SK-N-MC (cell line): ENCODE measurements at regions not wholly inside any gene's neighbourhood (a gene's known extent, or its start where the extent isn't known, plus 50 kb on each side); places are given as distances from the start of the nearest gene placed in this dataset.

Experiments
- EZH2 ChIP-seq: fragments of 200-600 bp; sonication (generic); IDR thresholded peaks from one replicate; pipeline ENCODE4 v1.6.1; 2017; ENCODE audit warnings: antibody characterized with exemption
- FOXP2 ChIP-seq: optimal IDR thresholded peaks from 2 replicates; pipeline ENCODE3; 2011; ENCODE audit warnings: mild to moderate bottlenecking, moderate library complexity; ENCODE audit not compliant: insufficient read depth; ENCODE audit errors: extremely low read length, control extremely low read depth
- POLR2AphosphoS5 ChIP-seq: IDR thresholded peaks from 2 replicates; pipeline ENCODE4 v1.6.1; 2012; ENCODE audit warnings: mild to moderate bottlenecking, low read depth, low read length, borderline replicate concordance

DNA sequence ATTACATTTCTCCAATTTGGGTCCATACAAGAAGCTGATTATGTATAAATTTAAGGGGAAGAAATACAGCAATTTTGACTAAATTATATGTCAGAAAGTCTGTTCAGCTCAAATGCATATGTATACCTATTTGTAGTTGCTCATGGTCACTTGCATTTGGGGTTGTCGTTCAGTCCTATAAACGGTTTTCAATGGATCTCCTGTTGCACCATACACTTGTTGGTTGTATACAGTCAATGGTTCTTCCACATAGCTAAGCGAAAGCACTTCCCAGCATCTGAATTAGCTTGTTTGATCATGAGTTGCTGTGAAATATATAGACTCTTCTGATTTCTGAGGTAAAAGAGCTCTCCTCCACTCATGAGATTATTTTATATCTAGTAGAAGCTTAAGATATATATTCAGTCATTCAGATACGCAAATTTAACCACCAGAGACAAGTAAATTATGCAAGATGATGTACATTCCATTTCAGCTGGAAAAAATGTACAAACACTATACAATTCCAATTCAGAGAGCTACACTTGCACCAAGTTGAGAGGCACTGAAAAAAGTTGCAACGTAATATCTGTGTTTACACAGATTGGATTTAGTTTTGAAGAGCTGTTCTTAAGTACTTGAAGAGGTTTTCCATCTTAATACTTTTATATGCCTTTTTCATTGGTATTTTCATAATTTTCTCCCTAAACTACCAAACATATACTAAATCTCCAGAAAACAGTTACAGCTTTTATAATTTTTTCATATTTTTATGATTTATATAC, 64.4 kb upstream of the POU5F2 start:
- no peak for TF ChIP-seq POLR2AphosphoS5
- TF ChIP-seq EZH2 = no peak
- no peak for TF ChIP-seq FOXP2
